ENCODE measurements at regions not wholly inside any gene's neighbourhood (a gene's known extent, or its start where the extent isn't known, plus 50 kb on each side); places are given as distances from the start of the nearest gene placed in this dataset.

GRCh38 chr2:173831312-173832229, 133.6 kb downstream of the SP3 start:
- no peak for TF ChIP-seq CTCF (IDR thresholded peaks at IDR 0.05)

GRCh38 chr2:173834141-173834540, 131.0 kb downstream of the SP3 start:
- TF ChIP-seq CTCF (IDR thresholded peaks at IDR 0.05) = no peak

- TF ChIP-seq CTCF (IDR thresholded peaks at IDR 0.05) = no peak
Measured at GRCh38 chr2:173835726-173836125, 129.4 kb downstream of the SP3 start.

GRCh38 chr2:173841110-173841509, 124.1 kb downstream of the SP3 start:
- TF ChIP-seq CTCF (IDR thresholded peaks at IDR 0.05) = no peak

- no peak for TF ChIP-seq CTCF (IDR thresholded peaks at IDR 0.05)
Measured at GRCh38 chr2:173843526-173843925, 121.6 kb downstream of the SP3 start.

GRCh38 chr2:173851141-173851641, 114.0 kb downstream of the SP3 start:
- no peak for TF ChIP-seq CTCF (IDR thresholded peaks at IDR 0.05)

- TF ChIP-seq CTCF (IDR thresholded peaks at IDR 0.05) = no peak
Measured at GRCh38 chr2:173854141-173854540, 111.0 kb downstream of the SP3 start.
